ENCODE measurements at regions not wholly inside any gene's neighbourhood (a gene's known extent, or its start where the extent isn't known, plus 50 kb on each side); places are given as distances from the start of the nearest gene placed in this dataset.
"Not testable (repeated sequence)": the region's sequence is repeated elsewhere in the genome, so short reads cannot be mapped to it uniquely, and the experiment has no call there.

DNA sequence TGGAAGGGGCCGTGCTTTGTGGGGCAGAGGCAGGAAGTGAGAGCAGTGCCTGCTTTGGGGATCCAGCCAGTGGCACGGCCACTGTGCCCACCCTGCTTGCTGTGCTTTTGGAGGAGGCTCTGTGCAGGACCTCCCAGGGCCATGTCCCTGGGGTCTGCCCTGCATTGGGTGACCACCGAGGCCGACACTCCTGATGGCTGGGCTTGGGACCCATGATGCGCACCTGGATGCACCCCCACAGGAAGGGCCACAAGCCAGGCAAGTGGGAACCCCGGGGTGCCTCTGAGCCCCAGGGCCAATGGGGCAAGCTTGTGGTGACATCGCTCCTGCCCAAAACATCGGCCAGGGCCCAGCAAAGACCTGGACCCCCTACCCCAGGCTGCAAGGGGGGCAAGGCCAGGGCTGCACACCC lies 738.6 kb upstream of the GJE1 start:
- no peak for DNase-seq (ENCODE audit: low read depth)

DNA sequence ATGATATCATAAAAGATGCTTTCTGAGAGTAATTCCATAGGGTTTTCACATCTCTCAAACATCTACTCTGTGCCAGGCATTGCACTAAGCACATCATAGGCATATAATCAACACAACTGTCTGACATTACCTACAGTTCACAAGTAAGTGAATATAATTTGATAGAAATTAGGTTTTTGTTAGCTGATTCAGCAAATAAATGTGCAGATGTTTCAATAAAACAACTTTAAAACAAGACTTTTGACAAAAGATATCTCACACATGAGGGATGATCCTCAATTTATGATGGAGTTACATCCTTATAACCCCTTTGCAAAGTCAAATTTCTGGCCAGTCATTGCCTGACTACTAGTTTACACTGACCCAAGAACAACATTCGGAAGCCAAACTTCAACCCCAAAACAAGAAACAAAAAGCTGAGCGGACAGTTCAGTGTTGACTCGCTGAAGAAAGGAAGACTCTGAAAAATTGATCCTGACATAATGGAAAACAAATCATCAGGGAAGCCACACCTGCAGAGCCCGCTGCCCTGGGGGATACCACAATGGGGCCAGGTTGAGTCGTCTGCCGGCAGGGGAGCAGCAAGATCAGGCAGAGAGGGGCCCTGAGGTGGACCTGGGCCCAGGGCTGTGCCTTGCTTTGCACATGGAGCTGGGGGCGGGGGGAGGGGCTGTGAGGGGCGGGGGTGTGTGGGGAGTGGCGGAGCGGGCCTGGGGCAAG lies 739.2 kb upstream of the GJE1 start:
- no peak for DNase-seq (ENCODE audit: low read depth)

DNA sequence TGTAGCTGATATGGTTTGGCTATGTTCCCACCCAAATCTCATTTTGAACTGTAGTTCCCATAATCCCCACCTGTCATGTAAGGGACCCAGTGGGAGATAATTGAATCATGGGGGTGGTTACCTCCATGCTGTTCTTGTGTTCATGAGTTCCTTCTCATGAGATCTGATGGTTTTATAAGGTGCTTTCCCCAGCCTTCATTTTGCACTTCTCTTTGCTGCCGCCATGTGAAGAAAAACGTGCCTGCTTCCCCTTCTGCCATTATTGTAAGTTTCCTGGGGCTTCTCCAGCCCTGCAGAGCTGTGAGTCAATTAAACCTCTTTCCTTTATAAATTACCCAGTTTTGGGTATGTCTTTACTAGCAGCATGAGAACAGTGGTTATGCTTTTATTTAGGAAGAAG lies 741.6 kb upstream of the GJE1 start:
- DNase-seq (ENCODE audit: low read depth), result not testable (repeated sequence)

DNA sequence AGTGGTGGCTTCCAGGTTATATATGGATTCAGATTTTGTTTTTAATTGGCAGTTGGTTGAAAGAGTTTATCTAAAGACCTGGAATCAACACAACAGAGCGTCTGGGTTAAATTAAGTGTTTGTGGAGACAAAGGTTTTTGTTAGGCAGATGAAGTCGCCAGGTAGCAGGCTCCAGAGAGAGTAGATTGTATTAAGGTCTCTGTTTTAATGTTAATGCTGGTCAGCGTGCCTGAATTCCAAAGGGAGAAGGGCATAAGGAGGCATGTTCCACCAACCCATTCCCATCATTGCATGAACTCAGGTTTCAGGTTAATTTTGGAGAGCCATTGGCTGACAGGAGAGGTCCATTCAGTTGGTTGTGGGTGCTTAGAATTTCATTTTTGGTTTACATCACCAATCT lies 744.1 kb upstream of the GJE1 start:
- no peak for DNase-seq (ENCODE audit: low read depth)

DNA sequence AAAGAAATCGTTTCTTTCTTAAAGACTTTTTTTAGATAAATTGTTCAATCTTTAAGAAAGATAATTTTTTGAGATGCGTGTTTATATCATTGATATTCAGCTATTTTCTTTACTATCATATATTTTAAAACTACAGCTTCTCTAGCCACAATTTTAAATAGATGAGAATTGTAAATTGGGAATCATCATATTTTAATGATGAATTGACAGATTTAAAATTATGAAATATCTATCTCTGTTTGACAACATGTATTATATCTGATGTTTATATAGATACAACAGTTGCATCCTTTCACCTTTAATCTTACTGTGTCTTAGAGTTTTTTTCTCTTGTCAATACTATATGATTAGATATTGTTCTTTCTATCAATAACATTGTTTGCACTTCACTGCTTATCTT lies 762.3 kb upstream of the GJE1 start:
- no peak for DNase-seq (ENCODE audit: low read depth)

DNA sequence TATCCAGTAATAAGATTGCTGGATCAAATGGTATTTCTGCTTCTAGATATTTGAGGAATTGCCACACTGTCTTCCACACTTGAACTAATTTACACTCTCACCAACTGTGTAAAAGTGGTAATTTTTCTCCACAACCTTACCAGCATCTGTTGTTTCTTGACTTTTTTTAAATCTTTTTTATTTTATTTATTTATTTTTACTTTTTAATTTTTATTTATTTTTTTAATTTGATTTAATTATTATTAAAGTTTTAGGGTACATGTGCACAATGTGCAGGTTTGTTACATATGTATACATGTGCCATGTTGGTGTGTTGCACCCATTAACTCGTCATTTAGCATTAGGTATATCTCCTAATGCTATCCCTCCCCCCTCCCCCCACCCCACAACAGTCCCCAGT lies 765.9 kb upstream of the GJE1 start:
- not testable (repeated sequence) for DNase-seq (ENCODE audit: low read depth)

DNA sequence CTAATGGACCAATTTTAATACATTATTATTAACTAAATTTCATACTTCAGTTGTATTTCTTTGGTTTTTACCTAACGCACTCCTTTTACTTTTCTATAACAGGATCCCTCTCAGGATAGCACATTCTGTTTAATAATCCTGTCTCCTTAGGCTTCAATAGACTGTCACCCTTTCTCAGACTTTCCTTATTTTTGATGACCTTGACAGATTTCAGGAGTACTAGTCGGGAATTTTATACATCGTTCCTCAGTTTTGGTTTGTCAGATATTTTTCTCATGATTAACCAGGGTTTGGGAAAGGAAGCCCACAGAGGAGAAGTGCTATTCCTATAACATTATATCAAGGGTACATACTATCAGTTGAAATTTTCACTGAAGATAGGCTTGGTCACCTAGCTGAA lies 768.0 kb upstream of the GJE1 start:
- DNase-seq (ENCODE audit: low read depth), result no peak

DNA sequence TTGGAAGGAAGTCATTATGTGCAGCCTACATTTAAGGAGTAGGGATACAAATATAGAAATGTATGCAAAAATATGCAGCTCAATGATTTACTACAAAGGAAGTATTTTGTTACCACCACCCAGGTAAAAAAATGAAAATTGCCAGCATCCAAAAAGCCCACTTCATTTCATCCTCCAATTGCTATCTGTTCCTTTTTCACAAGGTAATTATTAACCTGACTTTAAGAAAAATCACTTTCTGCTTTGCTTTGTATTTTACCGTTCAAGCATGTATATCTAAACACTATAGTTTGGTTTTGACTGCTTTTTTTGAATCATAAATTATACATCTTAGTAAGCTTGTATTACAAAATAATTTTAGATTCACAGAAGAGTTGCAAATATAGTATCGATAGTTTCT lies 768.5 kb upstream of the GJE1 start:
- no peak for DNase-seq (ENCODE audit: low read depth)

DNA sequence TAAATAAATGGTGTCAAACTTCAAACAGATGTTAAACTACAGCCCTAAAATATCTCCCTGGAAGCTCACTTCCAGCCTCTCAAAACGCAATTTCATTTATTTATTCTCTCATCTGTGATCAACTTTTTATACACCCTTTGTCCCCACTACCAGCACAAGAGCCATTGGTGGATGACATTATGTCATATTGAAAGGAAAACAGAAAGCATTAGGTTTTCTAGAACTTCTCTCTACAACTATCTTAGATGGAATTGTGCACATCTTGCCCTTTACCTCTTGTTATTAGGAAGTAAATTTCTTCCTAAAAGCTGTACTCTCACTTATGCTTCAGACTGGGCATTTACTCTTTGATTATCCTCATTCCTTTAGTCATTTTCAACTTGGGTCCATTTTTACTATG lies 771.2 kb upstream of the GJE1 start:
- no peak for DNase-seq (ENCODE audit: low read depth)

DNA sequence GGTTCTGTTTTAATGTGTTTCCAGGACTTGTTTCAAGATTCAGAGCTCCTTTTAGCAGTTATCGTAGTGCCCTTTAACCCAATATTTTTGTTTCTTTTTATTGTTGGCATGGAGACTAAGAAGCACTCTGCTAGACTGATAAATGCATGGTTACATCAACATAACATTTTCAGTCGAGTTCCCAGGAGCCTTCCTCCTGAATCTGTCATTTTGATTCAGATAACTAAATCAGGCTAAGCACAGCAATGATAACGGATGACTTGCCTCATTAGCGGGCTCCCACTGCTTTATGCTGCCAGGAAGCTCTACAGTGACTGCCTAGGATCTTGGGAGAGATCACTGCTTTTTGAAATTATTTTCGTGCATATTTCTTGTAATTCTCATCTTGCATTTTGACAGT lies 772.8 kb upstream of the GJE1 start:
- DNase-seq (ENCODE audit: low read depth), result no peak

DNA sequence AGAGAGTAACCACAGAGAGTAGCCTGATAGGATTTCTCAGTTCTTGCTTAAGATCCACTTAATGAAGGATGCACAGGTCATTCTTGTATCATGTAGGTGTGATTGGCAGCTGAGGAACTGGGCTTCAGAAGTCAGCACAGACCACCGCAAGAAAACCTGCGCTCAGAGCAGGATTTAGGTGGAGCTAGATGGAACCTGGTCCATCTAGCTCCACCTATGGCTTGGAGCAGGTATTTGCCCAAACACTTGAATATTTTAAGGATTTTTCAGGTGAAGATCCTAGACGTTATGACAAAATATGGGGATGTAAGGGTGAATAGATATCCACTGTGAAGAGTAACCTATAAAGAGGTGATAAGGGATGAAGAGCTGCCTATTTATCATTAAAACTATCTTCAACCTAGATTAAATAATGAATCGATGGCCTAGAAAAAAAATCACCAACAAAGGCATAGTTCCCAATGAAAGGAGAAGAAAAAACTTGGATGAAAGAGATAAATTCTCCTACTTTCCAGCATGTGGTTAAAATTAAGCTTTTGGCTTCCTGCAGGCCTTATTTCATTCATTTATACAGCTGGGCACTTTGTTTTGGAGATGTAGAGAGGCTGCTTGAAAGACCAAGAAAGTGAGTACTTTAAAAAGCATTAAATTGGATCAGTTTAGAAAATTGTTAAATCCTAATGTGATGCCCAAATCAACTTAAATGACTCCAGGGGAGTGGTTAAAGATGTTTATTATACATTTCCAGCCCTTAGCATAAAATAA lies 778.4 kb upstream of the GJE1 start:
- DNase-seq (ENCODE audit: low read depth), result no peak

DNA sequence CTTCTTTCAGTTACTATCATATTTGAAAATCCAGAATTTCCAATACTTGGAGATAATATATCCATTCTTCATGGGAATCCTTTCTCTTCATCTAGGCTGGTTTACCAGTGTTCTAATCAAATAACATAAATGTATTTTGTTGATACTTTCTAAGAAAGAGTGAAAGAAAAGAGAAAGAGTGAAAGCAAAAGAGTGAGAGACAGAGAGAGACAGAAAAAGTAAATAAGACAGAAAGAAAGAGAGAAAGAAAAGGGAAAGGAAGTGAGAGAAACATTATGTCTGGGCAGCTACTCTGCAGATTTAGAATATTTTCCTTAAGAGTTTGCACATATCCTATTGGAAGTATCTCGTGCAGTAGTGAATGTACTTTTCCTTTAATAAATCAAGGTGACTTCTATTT lies 781.0 kb upstream of the GJE1 start:
- DNase-seq (ENCODE audit: low read depth), result no peak

DNA sequence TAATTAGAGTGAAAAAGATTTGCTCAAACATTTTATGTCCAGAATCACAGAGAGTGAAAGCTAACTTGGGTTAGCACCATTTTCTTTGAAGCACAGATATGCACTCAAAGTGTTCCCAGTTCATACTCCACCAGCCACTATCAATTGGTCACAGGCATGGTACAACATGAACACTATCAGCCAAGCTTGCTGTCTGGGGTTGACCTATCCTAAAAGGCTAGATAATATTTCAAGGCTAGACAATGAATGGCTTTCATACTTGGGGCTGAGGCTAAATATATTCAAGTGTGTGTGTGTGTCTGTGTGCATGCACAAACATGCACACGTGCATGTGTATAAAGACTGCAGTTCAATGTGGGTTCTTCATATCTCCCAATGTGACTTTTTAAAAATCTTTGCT lies 783.0 kb upstream of the GJE1 start:
- DNase-seq (ENCODE audit: low read depth), result no peak

DNA sequence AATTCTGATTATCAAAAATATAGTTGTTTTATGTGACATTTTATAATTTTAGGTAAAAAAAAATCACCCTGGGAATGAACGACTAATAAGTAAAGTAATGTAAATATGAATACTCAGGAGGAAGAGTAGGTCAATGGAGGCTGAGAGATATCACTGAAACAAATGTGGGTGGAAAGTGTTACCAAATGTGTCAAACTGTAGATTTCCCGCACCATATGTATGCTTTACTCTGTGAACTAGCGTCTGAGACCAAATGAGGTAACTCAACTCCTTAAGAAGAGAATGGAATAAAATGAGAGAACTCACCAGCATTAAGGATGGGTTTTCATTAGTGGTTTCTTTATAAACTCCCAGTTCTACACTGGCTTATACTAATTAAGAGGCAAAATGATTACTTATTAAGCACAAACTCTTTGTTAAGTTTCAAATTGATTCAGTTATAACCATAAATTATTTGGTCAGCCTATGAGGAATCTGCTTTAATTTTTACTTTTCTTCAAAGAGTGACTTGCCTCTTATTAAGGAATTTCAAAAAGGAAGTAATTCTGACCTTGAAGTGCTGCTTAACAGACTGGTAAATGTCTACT lies 784.7 kb upstream of the GJE1 start:
- DNase-seq (ENCODE audit: low read depth), result no peak

DNA sequence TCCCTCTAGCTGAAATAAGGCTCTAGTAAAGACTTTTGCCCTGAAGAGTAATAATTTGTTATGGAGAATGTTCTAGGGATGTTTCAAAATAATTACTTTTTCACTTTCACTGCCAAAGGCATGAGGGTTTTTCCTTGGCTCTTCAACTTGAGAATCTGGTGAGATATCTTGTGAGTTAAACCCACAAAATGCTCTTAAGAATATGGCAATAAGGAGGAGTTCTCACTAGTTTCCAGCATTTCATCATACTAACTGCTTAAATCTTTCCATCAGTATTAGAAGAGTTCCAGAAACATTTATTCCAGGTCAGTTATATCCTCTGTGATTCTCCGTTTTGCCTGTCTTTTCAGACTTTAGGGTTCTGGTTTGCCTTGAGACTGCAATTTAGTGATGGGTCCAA lies 785.6 kb upstream of the GJE1 start:
- no peak for DNase-seq (ENCODE audit: low read depth)

DNA sequence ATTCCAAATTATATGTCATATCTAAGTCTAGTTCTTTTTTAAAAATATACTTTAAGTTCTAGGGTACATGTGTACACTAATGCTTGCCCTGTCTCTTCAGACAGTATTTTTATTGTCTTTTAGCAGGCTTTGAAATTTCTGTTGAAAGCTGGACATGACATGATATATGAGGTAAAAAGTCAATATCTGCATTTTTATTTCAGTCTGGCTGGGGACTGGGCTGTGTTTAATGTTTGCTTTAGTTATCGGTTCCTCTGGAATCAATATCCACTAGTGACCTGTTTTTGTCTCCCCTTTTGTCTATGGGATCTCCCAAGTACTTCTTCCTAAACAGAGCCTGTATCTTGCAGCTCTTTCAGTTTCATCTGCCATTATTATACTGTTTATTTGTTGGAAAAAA lies 786.2 kb upstream of the GJE1 start:
- no peak for DNase-seq (ENCODE audit: low read depth)

DNA sequence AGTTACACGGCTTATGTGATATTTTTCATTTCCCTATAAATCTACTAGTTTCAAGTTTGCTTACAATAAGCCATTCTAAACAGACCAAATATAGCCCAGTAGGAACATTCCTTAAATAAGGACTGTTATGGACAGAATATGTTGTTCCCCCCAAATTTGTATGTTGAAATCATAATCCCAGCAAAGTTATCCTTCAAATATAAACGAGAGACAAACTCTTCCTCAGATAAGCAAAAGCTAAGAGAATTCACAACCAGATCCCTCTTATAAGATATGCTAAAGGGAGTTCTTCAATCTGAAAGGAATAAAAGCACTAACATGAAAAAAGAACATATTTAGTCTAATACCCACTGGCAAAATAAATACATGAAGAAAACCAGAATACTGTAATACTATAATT lies 795.5 kb upstream of the GJE1 start:
- no peak for DNase-seq (ENCODE audit: low read depth)

DNA sequence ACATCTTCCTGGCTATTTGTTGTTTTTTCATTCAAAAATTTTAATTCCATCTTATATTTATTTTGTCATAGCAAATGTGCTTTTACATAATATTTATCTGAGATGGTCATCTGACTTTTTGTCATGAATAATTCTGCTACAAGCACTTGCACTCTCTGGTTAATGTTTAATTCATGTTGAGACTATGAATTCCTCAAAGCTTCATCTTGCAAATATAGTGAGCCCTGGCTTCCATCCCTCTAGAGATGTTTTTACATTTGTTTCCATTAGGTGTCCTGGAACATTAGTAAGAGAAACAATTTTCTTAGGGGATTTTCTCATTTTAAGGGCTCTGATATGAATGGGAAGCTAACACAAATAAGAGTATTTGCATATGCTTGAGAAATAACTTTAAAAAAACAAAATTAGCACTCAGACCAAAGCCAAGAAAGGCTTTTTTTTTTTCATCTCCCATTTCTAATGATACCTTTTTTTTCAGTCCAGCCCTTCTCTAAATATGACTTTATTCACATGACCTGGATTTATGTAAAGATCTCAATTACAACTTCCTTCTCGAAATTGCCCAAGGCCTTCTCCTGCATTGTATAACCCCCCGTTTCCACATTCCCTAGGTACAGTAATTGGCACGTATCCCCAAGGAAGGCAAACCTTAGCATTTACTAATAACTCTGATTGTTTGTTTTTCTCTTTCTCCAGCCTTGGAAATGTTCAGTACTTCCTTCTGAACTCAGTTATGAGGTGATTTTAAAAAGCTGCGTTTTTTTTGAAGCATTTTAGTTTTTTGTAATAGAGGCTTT lies 797.0 kb upstream of the GJE1 start:
- DNase-seq (ENCODE audit: low read depth), result no peak

DNA sequence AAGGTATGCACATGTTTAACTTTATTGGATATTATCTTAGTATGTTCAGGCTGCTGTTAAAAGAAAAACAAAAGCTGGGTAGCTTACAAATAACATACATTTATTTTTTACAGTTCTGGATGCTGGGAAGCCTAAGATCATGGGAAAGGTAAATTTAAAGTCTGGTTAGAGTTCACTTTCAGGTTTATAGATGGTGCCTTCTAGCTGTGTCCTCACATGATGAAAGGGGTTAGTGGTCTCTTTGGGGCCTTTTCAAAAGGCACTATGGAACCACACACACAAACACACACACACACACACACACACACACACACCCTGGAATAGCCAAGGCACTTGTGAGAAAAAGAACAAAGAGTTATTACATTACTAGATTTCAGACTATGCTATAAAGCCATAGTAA lies 805.8 kb upstream of the GJE1 start:
- no peak for DNase-seq (ENCODE audit: low read depth)

DNA sequence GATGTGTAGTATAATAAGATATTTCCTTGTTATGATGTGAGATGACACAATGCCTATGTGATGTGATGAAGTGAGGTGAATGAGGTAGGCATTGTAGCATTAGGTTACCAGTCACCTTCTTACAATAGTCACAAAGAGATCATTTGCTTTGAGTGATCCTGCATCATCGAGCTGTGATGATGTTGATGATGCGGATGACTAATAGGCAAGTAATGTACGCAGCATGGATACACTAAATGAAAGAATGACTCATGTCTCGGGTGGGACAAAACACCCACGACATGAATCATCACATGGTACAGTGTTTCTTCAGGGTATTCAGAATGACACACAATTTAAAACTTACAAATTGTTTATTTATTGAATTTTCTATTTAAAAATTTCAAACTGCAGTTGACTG lies 806.3 kb upstream of the GJE1 start:
- peak; percentile 6 for DNase-seq (ENCODE audit: low read depth)

DNA sequence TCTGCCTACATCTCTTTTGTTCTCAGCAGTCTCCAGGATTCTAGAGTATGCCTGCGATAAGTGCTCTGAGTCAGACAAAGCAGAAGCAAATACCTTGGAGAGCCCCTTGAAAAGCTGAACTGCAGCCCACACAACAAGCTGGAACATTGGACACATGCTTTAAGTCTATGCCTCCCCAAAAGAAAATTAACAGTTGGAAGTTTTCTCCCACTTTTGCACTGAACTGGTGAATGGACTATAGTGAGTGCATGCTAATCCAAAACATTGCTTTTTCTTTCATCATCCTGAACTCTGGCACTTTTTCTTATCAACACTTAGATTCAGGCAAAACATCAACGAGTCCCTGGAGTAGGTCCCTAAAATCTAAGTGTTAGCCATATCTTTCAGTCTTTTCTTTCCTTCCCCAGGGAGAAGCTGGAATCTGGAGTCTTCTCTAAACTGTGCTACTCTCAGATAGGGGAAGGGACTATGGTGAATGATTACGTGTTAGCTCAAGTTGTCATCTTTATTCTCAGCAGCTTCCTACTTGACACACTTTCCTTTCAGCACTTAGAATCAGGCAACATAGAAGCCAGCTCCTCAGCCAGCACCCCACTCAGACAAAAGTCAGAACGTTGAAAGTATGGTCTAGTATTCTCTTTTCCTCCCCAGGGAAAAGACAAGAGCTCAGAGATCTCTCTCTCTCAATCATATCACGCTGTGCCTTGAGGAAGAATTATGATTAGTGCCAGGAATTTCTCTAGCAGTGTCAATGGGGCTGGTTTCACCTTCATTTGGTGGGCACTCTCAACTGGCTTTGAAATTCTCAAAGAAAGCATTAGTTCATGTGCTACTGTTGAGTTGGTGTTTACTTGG lies 811.0 kb upstream of the GJE1 start:
- DNase-seq (ENCODE audit: low read depth), result no peak

Data from forelimb muscle (tissue), 1 donor.